ENCODE measurements at regions not wholly inside any gene's neighbourhood (a gene's known extent, or its start where the extent isn't known, plus 50 kb on each side); places are given as distances from the start of the nearest gene placed in this dataset.

GRCh38 chr1:34656731-34657130, 98.1 kb upstream of the GJB5 start:
- ChIA-PET POLR2A (no interaction called here), CTCF (no interaction called here)
- TF ChIP-seq ZSCAN23 (tag by site-specific recombination; IDR thresholded peaks at IDR 0.05) = no peak
- no peak for TF ChIP-seq ZBTB44 (tag by site-specific recombination; IDR thresholded peaks at IDR 0.05)
- no peak for TF ChIP-seq ZNF416 (tag by site-specific recombination; IDR thresholded peaks at IDR 0.05)
- TF ChIP-seq ZNF280C (tag by site-specific recombination; IDR thresholded peaks at IDR 0.05) = no peak
- TF ChIP-seq BCL6B (tag by site-specific recombination; IDR thresholded peaks at IDR 0.05) = no peak
- TF ChIP-seq ZNF140 (tag by site-specific recombination; IDR thresholded peaks at IDR 0.05) = no peak
- H3K27ac ChIP-seq (ENCODE audit: extremely low read depth, low read depth, low read length) = no peak overlapping the region
- no peaks in the 10 kb centered on the region for H3K4me1 ChIP-seq (ENCODE audit: control insufficient read depth, insufficient read depth, low read length)
- no peaks in the 10 kb centered on the region for H3K36me3 ChIP-seq (ENCODE audit: control insufficient read depth in 2 of 2, insufficient read depth in 1 of 2, low read length in 2 of 2)
- no peaks in the 10 kb centered on the region for H3K9me3 ChIP-seq (ENCODE audit: control insufficient read depth, insufficient read depth, low read depth, low read length)
- no peak overlapping the region for H3K4me3 ChIP-seq (ENCODE audit: low read depth, low read length)

- ChIA-PET POLR2A (no interaction called here), CTCF (no interaction called here)
- no peak for TF ChIP-seq INSM2 (tag by site-specific recombination; IDR thresholded peaks at IDR 0.05)
- TF ChIP-seq ZNF423 (tag by site-specific recombination; IDR thresholded peaks at IDR 0.05) = no peak
- no peak for TF ChIP-seq ZNF175 (tag by site-specific recombination; IDR thresholded peaks at IDR 0.05)
- no peak for TF ChIP-seq ZNF146 (tag by site-specific recombination; IDR thresholded peaks at IDR 0.05)
- TF ChIP-seq ZNF37A (tag by site-specific recombination; IDR thresholded peaks at IDR 0.05) = no peak
- no peak for TF ChIP-seq ZNF112 (tag by site-specific recombination; IDR thresholded peaks at IDR 0.05)
- no peak for TF ChIP-seq ZNF404 (tag by site-specific recombination; IDR thresholded peaks at IDR 0.05)
- no peak for TF ChIP-seq ZNF610 (tag by site-specific recombination; IDR thresholded peaks at IDR 0.05; ENCODE audit: borderline replicate concordance)
- TF ChIP-seq ZNF398 (tag by site-specific recombination; IDR thresholded peaks at IDR 0.05) = no peak
- TF ChIP-seq ZNF792 (tag by site-specific recombination; IDR thresholded peaks at IDR 0.05) = no peak
- no peak for TF ChIP-seq ZNF623 (tag by site-specific recombination; IDR thresholded peaks at IDR 0.05)
- no peak for TF ChIP-seq ZNF580 (tag by site-specific recombination; IDR thresholded peaks at IDR 0.05)
- no peak for TF ChIP-seq ZBTB8A (tag by site-specific recombination; IDR thresholded peaks at IDR 0.05)
- TF ChIP-seq ZNF23 (tag by site-specific recombination; IDR thresholded peaks at IDR 0.05; ENCODE audit: borderline replicate concordance) = no peak
- TF ChIP-seq HOXD13 (CRISPR knock-in tag; IDR thresholded peaks at IDR 0.05; ENCODE audit: borderline replicate concordance) = no peak
- no peak for TF ChIP-seq ZFHX2 (tag by site-specific recombination; conservative IDR thresholded peaks at IDR 0.05)
- H3K9me3 ChIP-seq (ENCODE audit: control insufficient read depth, insufficient read depth, low read depth, low read length) = no peaks in the 10 kb centered on the region
- H3K4me1 ChIP-seq (ENCODE audit: control insufficient read depth, insufficient read depth, low read length) = no peaks in the 10 kb centered on the region
- H3K27ac ChIP-seq (ENCODE audit: extremely low read depth, low read depth, low read length) = no peak overlapping the region
- H3K36me3 ChIP-seq (ENCODE audit: control insufficient read depth in 2 of 2, insufficient read depth in 1 of 2, low read length in 2 of 2) = no peaks in the 10 kb centered on the region
- H3K4me3 ChIP-seq (ENCODE audit: low read depth, low read length) = no peak overlapping the region
Observed at GRCh38 chr1:34657266-34657665, 97.6 kb upstream of the GJB5 start.
